ENCODE measurements at regions not wholly inside any gene's neighbourhood (a gene's known extent, or its start where the extent isn't known, plus 50 kb on each side); places are given as distances from the start of the nearest gene placed in this dataset.

GRCh38 chr18:7301094-7301493 lies 70.2 kb downstream of the LRRC30 start (continued):
- TF ChIP-seq TCF7L2 (IDR thresholded peaks at IDR 0.05; ENCODE audit: borderline replicate concordance, extremely low read depth, insufficient read depth, insufficient read length) (no peak), MAX (IDR thresholded peaks at IDR 0.05) (no peak), ZBTB33 (IDR thresholded peaks at IDR 0.05; ENCODE audit: extremely low read depth, insufficient replicate concordance, low read length) (no peak), EZH2 (IDR thresholded peaks at IDR 0.05) (no peak), ELF1 (IDR thresholded peaks at IDR 0.05; ENCODE audit: borderline replicate concordance, low read depth) (no peak)

GRCh38 chr18:7303316-7304060 lies 72.6 kb downstream of the LRRC30 start:
- no peaks in the 10 kb centered on the region for H3K79me2 ChIP-seq (ENCODE audit: insufficient read depth, low read length)
- no peak overlapping the region for H3K9ac ChIP-seq (ENCODE audit: low read length)
- POLR2A ChIA-PET = no interaction called here
- H4K20me1 ChIP-seq (ENCODE audit: insufficient read depth) = no peaks in the 10 kb centered on the region
- BruUV-seq (replicated peaks) = no TSS peak
- no peak overlapping the region for H3K4me3 ChIP-seq (replicated peaks in 1 of 2; ENCODE audit: low read depth in 1 of 2, low read length in 2 of 2)
- DNase-seq (ENCODE audit: low read depth, low spot score) (no peak), ATAC-seq (no peak)
- no peak overlapping the region for H2AFZ ChIP-seq (ENCODE audit: low read depth, low read length, poor library complexity, severe bottlenecking)
- H3K4me1 ChIP-seq (ENCODE audit: control insufficient read depth in 1 of 2, insufficient read depth in 2 of 2, low read length in 2 of 2) = no peaks in the 10 kb centered on the region; a peak in 1 of 4 replicates
- intact Hi-C loops (cut with micrococcal nuclease) = no loop called here
- H3K27ac ChIP-seq (ENCODE audit: low read depth, low read length) = no peak overlapping the region
- no peaks in the 10 kb centered on the region for H3K9me2 ChIP-seq (ENCODE audit: insufficient read depth)
- CTCF ChIA-PET = no interaction called here
- RAD21 ChIA-PET (ENCODE audit: low non-redundant PET in 1 of 2, low total read pairs in 2 of 2, uncharacterized antibody in 2 of 2, unreplicated experiment in 2 of 2) = no interaction called here
- no peaks in the 10 kb centered on the region for H3K27me3 ChIP-seq (ENCODE audit: insufficient read depth, low read length)
- no peak overlapping the region for H3K4me2 ChIP-seq (ENCODE audit: low read length)
- TF ChIP-seq CBX3 (IDR thresholded peaks at IDR 0.05; ENCODE audit: low read depth) = no peak
- TF ChIP-seq POLR2A (IDR thresholded peaks at IDR 0.05; ENCODE audit: borderline replicate concordance, extremely low read depth, insufficient read depth, insufficient read length) = no peak
- no peak for TF ChIP-seq EZH2 (IDR thresholded peaks at IDR 0.05)
- TF ChIP-seq ZBTB33 (IDR thresholded peaks at IDR 0.05; ENCODE audit: extremely low read depth, insufficient replicate concordance, low read length) = no peak
- TF ChIP-seq RAD21 (IDR thresholded peaks at IDR 0.05; ENCODE audit: low read depth) = no peak
- no peak for TF ChIP-seq SIN3A (IDR thresholded peaks at IDR 0.05; ENCODE audit: low read depth)
- TF ChIP-seq EGR1 (IDR thresholded peaks at IDR 0.05; ENCODE audit: low read depth) = no peak
- TF ChIP-seq EZH2phosphoT487 (IDR thresholded peaks at IDR 0.05; ENCODE audit: borderline replicate concordance) = no peak
- no peak for TF ChIP-seq JUND (IDR thresholded peaks at IDR 0.05)
- no peak for TF ChIP-seq FOSL1 (IDR thresholded peaks at IDR 0.05; ENCODE audit: low read depth)
- TF ChIP-seq SP1 (IDR thresholded peaks at IDR 0.05; ENCODE audit: low read depth) = no peak
- TF ChIP-seq ZFX (IDR thresholded peaks at IDR 0.05) = no peak
- TF ChIP-seq CTCF (IDR thresholded peaks at IDR 0.05 in 2 of 3, conservative IDR thresholded peaks at IDR 0.05 in 1 of 3; ENCODE audit: borderline replicate concordance in 1 of 3, insufficient read depth in 1 of 3, low read depth in 2 of 3, low read length in 2 of 3) = no peak
- H3K36me3 ChIP-seq (ENCODE audit: control insufficient read depth in 1 of 2, insufficient read depth in 2 of 2, low read length in 2 of 2) = no peaks in the 10 kb centered on the region
- peaks cover 8 to 10% of the 10 kb centered on the region in 2 experiments; a peak in 2 of 4 replicates for H3K9me3 ChIP-seq (ENCODE audit: control insufficient read depth in 1 of 2, insufficient read depth in 1 of 2, low read depth in 1 of 2, low read length in 2 of 2)

All from HCT116 (cell line).